HG03342 (cell line): ENCODE measurements at regions not wholly inside any gene's neighbourhood (a gene's known extent, or its start where the extent isn't known, plus 50 kb on each side); places are given as distances from the start of the nearest gene placed in this dataset.

Experiments
- ATAC-seq: cut with Tn5 transposase; IDR thresholded peaks from one replicate; pipeline ENCODE4 v1.9.1; 2021; ENCODE audit warnings: mild to moderate bottlenecking, moderate library complexity; ENCODE audit not compliant: unreplicated experiment

- no peak for ATAC-seq
Measured at GRCh38 chr6:132244744-132245143, 156.5 kb downstream of the MOXD1 start.

DNA sequence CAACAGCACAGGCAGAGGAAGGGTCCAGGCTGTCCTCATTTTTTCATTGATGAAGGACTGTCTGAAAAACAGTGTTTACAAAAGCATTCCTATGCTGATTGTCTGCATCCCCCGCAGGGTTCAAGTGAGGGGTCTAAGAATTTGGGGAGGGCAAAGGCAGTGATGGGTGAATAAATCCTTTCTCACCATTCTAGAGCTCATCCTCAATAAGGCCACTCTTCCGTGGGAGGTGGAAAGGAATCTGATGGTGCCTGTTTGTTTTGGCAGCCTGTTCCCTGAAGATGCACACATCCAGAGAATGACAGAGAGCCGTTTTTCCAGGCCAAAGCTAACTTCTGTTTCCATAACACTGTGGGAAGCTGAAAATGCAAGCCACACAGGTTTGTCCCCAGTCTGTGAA lies 164.5 kb downstream of the MOXD1 start:
- ATAC-seq, result no peak

- no peak for ATAC-seq
Measured at GRCh38 chr6:132236281-132236680, 165.0 kb downstream of the MOXD1 start.

DNA sequence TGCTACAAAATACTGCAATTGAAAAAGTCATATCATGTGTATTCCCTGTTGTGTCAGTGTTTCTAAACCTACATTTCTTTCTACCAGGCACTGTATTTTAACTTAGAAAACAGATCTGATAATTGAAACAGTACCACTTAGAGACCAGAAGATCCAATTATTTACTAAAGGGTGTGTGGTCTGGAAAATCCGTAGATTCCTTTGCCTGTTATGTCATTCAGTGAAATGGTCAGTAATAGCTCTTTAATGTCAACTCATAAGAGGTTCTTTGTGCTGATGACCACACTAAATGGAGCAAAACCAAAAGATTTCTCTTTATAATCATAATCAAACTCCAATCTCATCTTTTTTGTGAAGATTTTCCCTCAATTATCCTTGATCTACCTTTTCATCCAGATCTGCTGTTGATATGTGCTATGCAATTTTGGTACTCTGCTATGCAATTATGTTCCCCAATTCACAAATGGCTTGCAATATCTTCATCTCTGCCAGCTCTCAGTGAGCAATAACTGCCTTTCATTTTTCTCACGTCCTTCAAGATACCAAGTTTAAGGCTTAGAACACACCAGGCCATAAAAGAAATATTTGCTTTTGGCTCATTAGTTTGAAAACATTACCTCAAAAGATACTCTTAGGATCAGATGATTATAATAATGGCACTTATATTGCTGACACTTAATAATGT lies 165.5 kb downstream of the MOXD1 start:
- no peak for ATAC-seq

DNA sequence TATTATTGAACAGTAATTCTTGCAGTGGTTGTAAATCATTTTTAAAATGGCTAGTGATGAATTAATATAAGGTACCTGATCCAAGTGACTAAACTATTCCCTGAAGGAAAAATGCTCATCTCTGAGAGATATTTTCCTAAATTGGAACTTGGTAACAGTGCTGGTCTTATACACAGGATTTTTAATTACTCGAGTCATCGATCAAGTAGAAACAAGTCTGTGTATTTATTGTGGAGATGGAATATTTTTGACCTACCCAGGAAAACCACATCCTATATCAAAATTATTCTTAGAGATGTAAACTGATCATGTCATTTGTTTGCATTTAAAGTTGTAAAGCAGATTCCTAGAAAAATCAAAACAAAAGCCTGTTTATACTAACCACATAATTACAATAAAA lies 166.9 kb downstream of the MOXD1 start:
- ATAC-seq, result no peak

DNA sequence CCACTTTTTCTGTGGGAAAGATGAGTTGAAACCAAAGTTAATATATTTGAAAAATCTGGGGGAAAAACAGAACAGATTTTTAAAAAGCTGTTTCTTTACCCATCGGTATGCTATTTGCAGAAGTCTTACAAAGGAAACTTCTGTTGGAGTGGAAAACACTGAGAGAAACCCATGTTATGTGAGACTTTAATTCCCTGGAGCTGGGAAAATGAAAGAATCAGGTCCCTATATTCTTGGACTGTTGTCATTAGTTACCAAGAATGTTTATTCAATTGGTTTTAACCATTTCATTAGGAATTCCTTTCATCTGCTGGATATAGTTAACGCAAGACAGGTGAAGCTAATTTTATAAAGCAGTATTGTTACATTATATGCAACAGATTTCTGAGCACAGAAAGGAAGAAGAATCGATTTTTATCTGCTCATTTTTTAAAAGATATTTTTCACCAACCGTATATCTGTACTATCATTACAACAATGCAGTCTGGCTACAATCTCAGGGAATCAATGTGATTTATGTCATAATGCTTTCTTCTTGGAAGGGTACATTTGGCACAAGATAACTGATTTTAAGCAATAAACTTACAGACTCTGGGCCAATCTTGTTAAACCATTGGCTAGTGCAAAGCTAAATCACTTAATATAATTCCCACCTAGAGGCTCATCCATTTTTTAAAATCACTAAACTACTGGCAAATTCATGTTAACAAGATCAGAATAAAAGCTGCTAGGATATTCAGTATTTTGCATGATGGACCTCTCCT lies 170.0 kb downstream of the MOXD1 start:
- ATAC-seq, result no peak

- ATAC-seq, result no peak
Measured at GRCh38 chr6:132228894-132229293, 172.4 kb downstream of the MOXD1 start.

- ATAC-seq, result no peak
Measured at GRCh38 chr6:132227904-132228303, 173.4 kb downstream of the MOXD1 start.

DNA sequence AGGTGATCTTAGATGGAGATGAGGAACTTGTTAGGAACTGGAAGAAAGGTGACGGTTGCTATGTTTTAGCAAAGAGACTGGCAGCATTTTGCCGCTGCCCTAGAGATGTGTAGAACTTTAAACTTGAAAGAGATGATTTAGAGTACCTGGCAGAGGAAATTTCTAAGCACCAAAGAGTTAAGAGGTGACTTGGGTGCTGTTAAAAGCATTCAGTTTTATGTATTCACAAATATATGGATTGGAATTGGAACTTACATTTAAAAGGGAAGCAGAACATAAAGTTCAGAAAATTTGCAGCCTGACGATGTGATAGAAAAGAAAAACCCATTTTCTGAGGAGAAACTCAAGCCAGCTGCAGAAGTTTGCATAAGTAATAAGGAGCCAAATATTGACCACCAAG lies 176.3 kb downstream of the MOXD1 start:
- ATAC-seq, result no peak

DNA sequence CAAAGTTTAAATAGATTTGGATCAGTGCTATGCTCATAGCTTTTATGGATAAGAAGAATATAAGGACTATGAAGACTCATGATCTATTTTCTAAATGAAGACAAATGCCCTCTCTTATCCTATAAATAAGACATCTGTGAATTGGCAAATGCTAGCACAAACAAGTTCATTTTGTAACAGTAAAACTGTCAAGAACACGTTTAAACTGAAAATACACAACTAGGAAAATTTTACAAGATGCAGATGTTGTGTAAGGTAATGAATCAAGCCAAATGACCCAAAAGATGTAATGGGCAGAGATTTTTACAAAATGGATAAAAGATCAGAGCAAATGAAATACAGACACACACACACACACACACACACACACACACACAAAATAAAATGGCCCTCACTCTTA lies 180.5 kb downstream of the MOXD1 start:
- ATAC-seq, result no peak

- no peak for ATAC-seq
Measured at GRCh38 chr6:132219901-132220300, 181.4 kb downstream of the MOXD1 start.

DNA sequence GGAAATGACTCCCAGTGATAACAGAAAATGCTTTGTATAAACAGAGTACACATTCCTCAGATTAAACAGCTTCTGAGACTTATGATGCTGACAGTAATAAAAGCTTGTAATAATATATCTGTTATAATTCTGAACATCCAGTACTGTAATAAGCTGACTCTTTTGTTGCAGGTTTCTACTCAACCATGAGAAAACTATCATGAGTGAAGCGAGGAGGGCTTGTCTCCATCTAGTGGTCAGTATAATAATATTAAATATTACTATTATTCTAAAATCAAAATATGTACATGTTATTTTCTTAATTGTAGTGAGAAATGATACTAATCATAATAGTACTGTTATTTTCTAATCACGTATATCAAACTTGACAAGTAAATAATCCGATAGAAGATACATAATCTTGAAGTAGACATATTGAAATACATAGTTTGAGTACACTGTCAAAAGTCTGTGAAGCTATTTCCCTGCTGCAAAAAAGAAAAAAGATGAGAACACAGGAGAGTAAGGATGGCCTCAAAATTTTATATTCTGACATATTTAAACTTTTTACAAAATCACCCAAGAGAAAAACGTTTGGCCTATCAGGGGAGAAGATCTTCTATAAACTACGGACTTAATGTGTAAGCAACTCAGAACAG lies 183.1 kb downstream of the MOXD1 start:
- ATAC-seq, result no peak

- no peak for ATAC-seq
Measured at GRCh38 chr6:132215805-132216204, 185.5 kb downstream of the MOXD1 start.

DNA sequence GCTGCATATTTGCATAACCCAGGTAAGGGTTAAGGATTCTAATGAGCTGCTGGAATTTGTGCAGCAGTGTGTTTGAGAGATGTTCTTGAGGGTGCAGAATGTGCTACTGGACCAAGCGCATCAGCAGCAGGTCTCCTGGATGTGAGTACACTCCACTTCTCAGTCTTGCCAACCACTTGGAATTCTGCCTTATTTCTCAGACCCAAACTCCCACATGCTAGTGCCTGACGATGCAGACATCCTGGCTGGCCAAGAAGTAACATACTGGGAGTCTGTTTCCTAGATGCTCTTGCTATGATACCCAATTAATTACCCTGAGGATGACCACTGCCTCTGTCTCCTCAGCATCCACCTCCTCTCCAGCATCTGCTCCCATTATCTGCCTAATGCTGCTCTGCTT lies 186.6 kb downstream of the MOXD1 start:
- no peak for ATAC-seq

- ATAC-seq, result no peak
Measured at GRCh38 chr6:132213732-132214131, 187.5 kb downstream of the MOXD1 start.

GRCh38 chr6:132213191-132213590 lies 188.1 kb downstream of the MOXD1 start:
- no peak for ATAC-seq

- no peak for ATAC-seq
Measured at GRCh38 chr6:132210886-132211563, 190.2 kb downstream of the MOXD1 start.

- ATAC-seq, result no peak
Measured at GRCh38 chr6:132209351-132209750, 191.9 kb downstream of the MOXD1 start.

DNA sequence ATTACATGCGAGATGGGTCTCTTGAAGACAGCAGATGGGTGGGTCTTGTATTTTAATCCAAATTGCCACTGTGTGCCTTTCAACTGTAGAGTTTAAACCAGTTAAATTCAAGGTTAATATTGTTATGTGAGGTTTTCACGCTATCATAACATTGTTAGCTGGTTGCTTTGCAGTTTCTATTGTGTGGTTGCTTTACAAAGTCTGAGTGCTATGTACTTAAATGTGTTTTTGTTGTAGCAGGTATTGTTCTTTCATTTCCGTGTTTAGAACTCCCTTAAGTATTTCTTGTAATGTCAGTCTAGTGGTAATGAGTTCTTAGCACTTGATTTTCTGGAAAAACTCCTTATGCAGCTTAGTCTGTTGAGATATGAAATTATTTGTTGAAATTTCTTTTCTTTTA lies 193.3 kb downstream of the MOXD1 start:
- ATAC-seq, result no peak

- no peak for ATAC-seq
Measured at GRCh38 chr6:132205946-132206345, 195.3 kb downstream of the MOXD1 start.

DNA sequence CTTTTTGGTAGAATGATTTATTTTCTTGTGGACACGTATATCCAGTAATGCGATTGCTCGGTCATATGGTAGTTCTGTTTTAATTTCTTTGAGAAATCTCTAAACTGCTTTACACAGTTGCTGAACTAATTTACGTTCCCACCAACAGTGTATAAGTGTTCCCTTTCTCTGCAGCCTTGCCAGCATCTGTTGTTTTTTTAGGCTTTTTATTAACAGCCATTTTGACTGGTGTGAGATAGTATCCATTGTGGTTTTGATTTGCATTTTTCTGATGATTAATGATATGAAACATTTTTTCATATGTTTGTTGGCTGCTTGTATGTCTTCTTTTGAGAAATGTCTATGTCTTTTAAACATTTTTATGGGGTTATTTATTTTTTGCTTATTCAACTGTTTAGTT lies 196.7 kb downstream of the MOXD1 start:
- ATAC-seq, result no peak

- ATAC-seq, result no peak
Measured at GRCh38 chr6:132202574-132202973, 198.7 kb downstream of the MOXD1 start.
